GM12874 (cell line): ENCODE measurements at regions not wholly inside any gene's neighbourhood (a gene's known extent, or its start where the extent isn't known, plus 50 kb on each side); places are given as distances from the start of the nearest gene placed in this dataset.

Source experiments
- CTCF ChIP-seq: IDR thresholded peaks from 2 replicates; pipeline ENCODE4 v1.5.1; 2011; ENCODE audit warnings: low read depth, mild to moderate bottlenecking, control low read depth, low read length, moderate library complexity; ENCODE audit not compliant: insufficient read depth

GRCh38 chr1:55773211-55773940 lies 558.2 kb upstream of the USP24 start:
- TF ChIP-seq CTCF: no peak

GRCh38 chr1:55768327-55768952 lies 553.3 kb upstream of the USP24 start:
- TF ChIP-seq CTCF: no peak

- TF ChIP-seq CTCF: no peak
Observed at GRCh38 chr1:55767171-55767570, 552.0 kb upstream of the USP24 start.

GRCh38 chr1:55751776-55752175 lies 536.6 kb upstream of the USP24 start:
- TF ChIP-seq CTCF: no peak

- no peak for TF ChIP-seq CTCF
Observed at GRCh38 chr1:55750628-55750995, 535.4 kb upstream of the USP24 start.

- no peak for TF ChIP-seq CTCF
Observed at GRCh38 chr1:55749975-55750627, 534.9 kb upstream of the USP24 start.

GRCh38 chr1:55747408-55747841 lies 532.3 kb upstream of the USP24 start:
- TF ChIP-seq CTCF: no peak
